ENCODE measurements at regions not wholly inside any gene's neighbourhood (a gene's known extent, or its start where the extent isn't known, plus 50 kb on each side); places are given as distances from the start of the nearest gene placed in this dataset.

- no peak for DNase-seq (ENCODE audit: extremely low read depth in 1 of 4, low spot score in 3 of 4)
- TF ChIP-seq ZNF830 (CRISPR knock-in tag; IDR thresholded peaks at IDR 0.05) = no peak
- no peak for TF ChIP-seq RFX5 (IDR thresholded peaks at IDR 0.05; ENCODE audit: low read depth, low read length)
- no peak for TF ChIP-seq RNF219 (CRISPR knock-in tag; IDR thresholded peaks at IDR 0.05)
- TF ChIP-seq ZNF436 (CRISPR knock-in tag; IDR thresholded peaks at IDR 0.05) = no peak
- TF ChIP-seq FOXK2 (conservative IDR thresholded peaks at IDR 0.05 in 1 of 2, IDR thresholded peaks at IDR 0.05 in 1 of 2; ENCODE audit: low read depth in 2 of 2) = no peak
- TF ChIP-seq TOE1 (IDR thresholded peaks at IDR 0.05; ENCODE audit: borderline replicate concordance) = no peak
- TF ChIP-seq TOE1 (CRISPR knock-in tag; IDR thresholded peaks at IDR 0.05; ENCODE audit: borderline replicate concordance, low read depth) = no peak
- no peak for TF ChIP-seq ZNF511 (CRISPR knock-in tag; IDR thresholded peaks at IDR 0.05)
- TF ChIP-seq RBM34 (IDR thresholded peaks at IDR 0.05; ENCODE audit: borderline replicate concordance, insufficient read depth, low read length) = no peak
- no peak for TF ChIP-seq NR1H2 (CRISPR knock-in tag; IDR thresholded peaks at IDR 0.05)
- ChIA-PET CTCF (ENCODE audit: low intra/inter-chr PET ratio) (no interaction called here), POLR2A (no interaction called here)
- in situ Hi-C loops (cut with MboI) (no loop called here), intact Hi-C loops (cut with micrococcal nuclease) (no loop called here)
- Histone ChIP-seq H4K20me1 (replicated peaks; ENCODE audit: control insufficient read depth, insufficient read depth, low read length) (no peaks in the 10 kb centered on the region), H3K9ac (ENCODE audit: insufficient read depth in 1 of 2, low read depth in 2 of 2, low read length in 2 of 2) (no peak overlapping the region), H3K4me1 (replicated peaks in 1 of 2; ENCODE audit: control insufficient read depth in 2 of 2, insufficient read depth in 2 of 2, low read length in 2 of 2) (0 out of 5 replicates have a peak, but pooled peaks cover 0 to 4% of the 10 kb centered on the region in 2 experiments), H3K9me1 (ENCODE audit: control insufficient read depth, insufficient read depth, low read length) (no peaks in the 10 kb centered on the region), H3K27me3 (ENCODE audit: control insufficient read depth in 2 of 2, insufficient read depth in 2 of 2, low read length in 2 of 2) (no peaks in the 10 kb centered on the region), H3K4me3 (no peak overlapping the region), H3K9me3 (replicated peaks; ENCODE audit: control insufficient read depth, insufficient read depth, low read depth, low read length) (no peaks in the 10 kb centered on the region), H3K36me3 (ENCODE audit: control insufficient read depth, insufficient read depth, low read length) (no peaks in the 10 kb centered on the region), H3K27ac (ENCODE audit: extremely low read depth, low read depth, low read length) (no peak overlapping the region), H2AFZ (ENCODE audit: low read depth, low read length) (no peak overlapping the region), H3K79me2 (ENCODE audit: control insufficient read depth, insufficient read depth, low read length) (no peaks in the 10 kb centered on the region), H3K4me2 (ENCODE audit: insufficient read depth, low read length) (no peak overlapping the region)
- FAIRE-seq = no peak
- ATAC-seq = no peak
- no TSS peak for BruUV-seq (replicated peaks)
- WGBS (ENCODE audit: insufficient coverage, low coverage, missing lambda C conversion rate) = 54% methylated on average over 4 of the region's 4 CpGs
These were observed 384.5 kb upstream of the PRKCQ start for GRCh38 chr10:6964543-6964942.
